ENCODE measurements at regions not wholly inside any gene's neighbourhood (a gene's known extent, or its start where the extent isn't known, plus 50 kb on each side); places are given as distances from the start of the nearest gene placed in this dataset.

DNA sequence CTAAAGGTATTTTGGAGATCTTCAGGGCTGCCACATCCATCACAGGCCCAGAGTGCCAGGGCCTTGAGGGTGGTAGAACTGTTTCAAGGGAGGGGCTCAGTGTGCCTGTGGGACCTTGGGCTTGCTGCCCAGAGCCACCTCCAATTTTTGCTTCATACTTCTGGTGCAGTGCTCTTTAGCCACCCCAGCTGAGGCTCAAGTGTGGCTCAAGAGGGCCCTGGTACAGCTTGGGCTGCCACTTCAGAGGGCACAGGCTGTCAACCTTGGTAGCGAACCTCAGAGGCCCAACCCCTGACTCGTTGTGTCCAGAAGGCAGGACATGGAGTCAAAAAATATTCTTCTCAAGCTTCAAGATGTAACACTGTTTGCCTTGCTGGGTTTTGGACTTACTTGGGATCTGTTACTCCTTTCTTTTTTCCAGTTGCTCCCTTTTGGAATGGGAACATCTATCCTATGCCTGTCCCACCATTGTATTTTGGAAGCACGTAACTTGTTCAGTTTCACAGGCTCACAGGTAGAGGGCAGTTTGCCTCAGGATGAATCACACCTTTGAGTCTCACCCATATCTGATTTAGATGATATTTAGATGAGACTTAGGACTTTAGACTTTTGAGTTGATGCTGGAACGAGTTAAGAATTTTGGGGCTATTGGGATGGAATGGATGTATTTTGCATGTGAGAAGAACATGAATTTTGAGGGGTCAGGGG lies 224.8 kb downstream of the RPS24 start:
- TF ChIP-seq, protein P1, sequence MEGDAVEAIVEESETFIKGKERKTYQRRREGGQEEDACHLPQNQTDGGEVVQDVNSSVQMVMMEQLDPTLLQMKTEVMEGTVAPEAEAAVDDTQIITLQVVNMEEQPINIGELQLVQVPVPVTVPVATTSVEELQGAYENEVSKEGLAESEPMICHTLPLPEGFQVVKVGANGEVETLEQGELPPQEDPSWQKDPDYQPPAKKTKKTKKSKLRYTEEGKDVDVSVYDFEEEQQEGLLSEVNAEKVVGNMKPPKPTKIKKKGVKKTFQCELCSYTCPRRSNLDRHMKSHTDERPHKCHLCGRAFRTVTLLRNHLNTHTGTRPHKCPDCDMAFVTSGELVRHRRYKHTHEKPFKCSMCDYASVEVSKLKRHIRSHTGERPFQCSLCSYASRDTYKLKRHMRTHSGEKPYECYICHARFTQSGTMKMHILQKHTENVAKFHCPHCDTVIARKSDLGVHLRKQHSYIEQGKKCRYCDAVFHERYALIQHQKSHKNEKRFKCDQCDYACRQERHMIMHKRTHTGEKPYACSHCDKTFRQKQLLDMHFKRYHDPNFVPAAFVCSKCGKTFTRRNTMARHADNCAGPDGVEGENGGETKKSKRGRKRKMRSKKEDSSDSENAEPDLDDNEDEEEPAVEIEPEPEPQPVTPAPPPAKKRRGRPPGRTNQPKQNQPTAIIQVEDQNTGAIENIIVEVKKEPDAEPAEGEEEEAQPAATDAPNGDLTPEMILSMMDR (IDR thresholded peaks at IDR 0.05) = peak; percentile 23
- Mint-ChIP-seq H3K4me3 (ENCODE audit: unreplicated experiment) (no peak overlapping the region), H3K27ac (ENCODE audit: unreplicated experiment) (no peak overlapping the region), H3K9me3 (ENCODE audit: low read depth) (peaks cover 4% of the 10 kb centered on the region), H3K36me3 (ENCODE audit: low read depth) (no peaks in the 10 kb centered on the region), H3K4me1 (ENCODE audit: low read depth) (peaks cover 33% of the 10 kb centered on the region), H3K27me3 (ENCODE audit: low read depth) (no peaks in the 10 kb centered on the region)
- DNase-seq (ENCODE audit: low spot score) = no peak

DNA sequence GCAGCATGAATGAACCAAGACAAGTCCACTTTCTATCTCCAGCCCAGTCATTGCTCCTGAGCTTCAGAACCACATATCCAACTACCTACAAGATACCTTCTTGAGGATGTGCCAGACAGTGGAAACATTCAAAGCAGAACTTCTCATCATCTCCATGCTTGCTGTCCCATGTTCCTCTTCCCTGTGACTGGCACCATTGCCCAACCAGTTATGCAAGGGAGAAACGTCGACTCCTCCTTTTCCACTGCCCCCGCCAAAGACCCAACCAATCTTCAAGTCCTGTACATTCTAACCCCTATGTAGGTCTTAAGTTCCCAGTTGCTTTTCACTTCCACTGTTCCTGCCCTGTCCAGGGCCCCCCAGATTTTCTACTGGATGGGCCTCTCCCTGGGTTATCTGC lies 225.7 kb downstream of the RPS24 start:
- Mint-ChIP-seq H3K4me3 (ENCODE audit: unreplicated experiment) (no peak overlapping the region), H3K4me1 (ENCODE audit: low read depth) (peaks cover 24% of the 10 kb centered on the region), H3K27me3 (ENCODE audit: low read depth) (no peaks in the 10 kb centered on the region), H3K27ac (ENCODE audit: unreplicated experiment) (no peak overlapping the region), H3K36me3 (ENCODE audit: low read depth) (no peaks in the 10 kb centered on the region), H3K9me3 (ENCODE audit: low read depth) (peaks cover 4% of the 10 kb centered on the region)
- no peak for DNase-seq (ENCODE audit: low spot score)
- TF ChIP-seq, protein P1 (IDR thresholded peaks at IDR 0.05) = no peak

DNA sequence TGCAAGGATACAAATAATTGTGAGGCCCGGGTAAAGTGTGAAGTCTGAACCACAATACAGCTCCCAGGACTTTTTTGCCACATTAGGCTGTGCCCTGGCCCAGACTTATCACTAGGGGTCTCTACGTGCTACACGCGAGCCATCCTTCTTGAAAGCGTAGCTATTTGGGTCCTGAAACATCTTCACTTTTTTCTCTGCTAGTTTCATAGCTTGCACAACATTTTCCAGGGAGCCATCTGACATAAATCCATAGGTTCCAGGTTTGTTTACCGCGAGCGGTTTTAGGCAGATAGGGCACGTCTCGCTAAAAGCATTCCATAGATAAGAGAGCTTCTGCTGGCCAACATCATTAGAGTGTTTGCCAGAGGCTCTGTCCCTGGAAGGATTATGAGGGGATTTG lies 226.5 kb downstream of the RPS24 start:
- Mint-ChIP-seq H3K4me1 (ENCODE audit: low read depth) (peaks cover 17% of the 10 kb centered on the region), H3K4me3 (ENCODE audit: unreplicated experiment) (no peak overlapping the region), H3K36me3 (ENCODE audit: low read depth) (no peaks in the 10 kb centered on the region), H3K9me3 (ENCODE audit: low read depth) (peaks cover 4% of the 10 kb centered on the region), H3K27ac (ENCODE audit: unreplicated experiment) (no peak overlapping the region), H3K27me3 (ENCODE audit: low read depth) (no peaks in the 10 kb centered on the region)
- TF ChIP-seq, protein P1 (IDR thresholded peaks at IDR 0.05) = no peak
- no peak for DNase-seq (ENCODE audit: low spot score)

DNA sequence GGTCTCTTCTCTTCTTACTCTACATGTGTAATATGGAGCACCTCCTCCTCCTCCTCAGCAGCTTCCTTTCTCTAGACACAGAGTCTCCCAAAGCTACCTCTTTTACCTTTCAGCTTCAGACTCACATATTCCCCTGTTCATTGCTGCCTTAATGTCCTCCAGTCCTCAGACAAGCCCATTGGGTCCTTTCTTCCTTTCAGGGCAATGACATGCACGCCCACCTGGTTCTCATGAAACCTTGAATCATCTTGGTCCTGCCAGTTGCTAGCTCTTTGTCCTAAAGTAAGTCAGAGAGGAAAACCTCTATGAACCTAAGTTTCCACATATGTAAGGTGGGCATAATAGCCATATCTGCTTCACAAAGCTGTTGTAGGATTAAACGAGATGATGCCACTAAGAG lies 227.0 kb downstream of the RPS24 start:
- Mint-ChIP-seq H3K4me1 (ENCODE audit: low read depth) (peaks cover 12% of the 10 kb centered on the region), H3K4me3 (ENCODE audit: unreplicated experiment) (no peak overlapping the region), H3K27me3 (ENCODE audit: low read depth) (no peaks in the 10 kb centered on the region), H3K9me3 (ENCODE audit: low read depth) (peaks cover 4% of the 10 kb centered on the region), H3K36me3 (ENCODE audit: low read depth) (no peaks in the 10 kb centered on the region), H3K27ac (ENCODE audit: unreplicated experiment) (no peak overlapping the region)
- TF ChIP-seq, protein P1 (IDR thresholded peaks at IDR 0.05) = no peak
- no peak for DNase-seq (ENCODE audit: low spot score)

DNA sequence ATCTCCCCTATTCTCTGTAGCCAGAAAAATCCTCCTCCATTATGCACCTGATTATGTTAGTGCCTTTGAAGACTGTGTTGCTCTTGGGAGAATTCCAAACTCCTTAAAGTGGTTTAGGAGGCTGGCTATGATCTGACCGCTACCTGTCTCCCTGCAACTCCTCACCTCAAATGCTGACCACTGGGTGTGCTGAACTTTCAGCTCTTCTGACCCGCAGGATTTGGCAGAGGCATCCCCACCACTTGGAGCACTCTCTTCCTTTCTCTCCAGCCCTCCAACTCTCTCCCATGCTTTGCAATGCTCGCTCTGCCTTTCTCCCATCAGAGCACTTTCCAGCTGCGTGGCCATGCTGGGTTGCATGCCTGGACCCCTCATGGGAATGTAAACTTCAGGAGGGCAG lies 227.6 kb downstream of the RPS24 start:
- H3K27me3 Mint-ChIP-seq (ENCODE audit: low read depth) = no peaks in the 10 kb centered on the region
- no peak overlapping the region for H3K27ac Mint-ChIP-seq (ENCODE audit: unreplicated experiment)
- H3K36me3 Mint-ChIP-seq (ENCODE audit: low read depth) = no peaks in the 10 kb centered on the region
- no peak for DNase-seq (ENCODE audit: low spot score)
- peaks cover 6% of the 10 kb centered on the region for H3K4me1 Mint-ChIP-seq (ENCODE audit: low read depth)
- TF ChIP-seq, protein P1 (IDR thresholded peaks at IDR 0.05) = no peak
- H3K4me3 Mint-ChIP-seq (ENCODE audit: unreplicated experiment) = no peak overlapping the region
- peaks cover 4% of the 10 kb centered on the region for H3K9me3 Mint-ChIP-seq (ENCODE audit: low read depth)
